ENCODE measurements at regions not wholly inside any gene's neighbourhood (a gene's known extent, or its start where the extent isn't known, plus 50 kb on each side); places are given as distances from the start of the nearest gene placed in this dataset.

DNA sequence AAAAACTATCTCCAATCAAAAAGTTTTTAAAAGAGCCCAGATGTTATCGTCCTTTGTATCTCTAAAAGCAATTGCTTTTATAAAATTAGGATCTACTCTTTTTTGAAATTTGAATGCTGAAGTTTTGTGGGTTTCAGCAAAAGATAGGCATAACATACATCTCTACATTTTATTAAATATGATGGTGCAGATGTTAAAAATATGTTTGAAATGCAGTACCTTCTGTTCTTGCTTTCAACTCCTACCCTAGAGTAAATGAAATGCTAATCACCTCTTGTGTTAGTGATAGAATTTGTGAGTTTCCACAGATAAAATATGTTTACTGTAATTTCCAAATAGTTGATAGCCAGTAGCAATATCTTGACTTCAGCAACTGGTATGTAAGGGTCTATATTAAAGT, 95.7 kb upstream of the VPREB1 start:
- intact Hi-C loops (cut with micrococcal nuclease), result no loop called here
- H2AFZ ChIP-seq (ENCODE audit: low read depth, low read length), result no peak overlapping the region
- H3K9ac ChIP-seq (replicated peaks; ENCODE audit: extremely low read depth, insufficient read depth, low read length), result no peak overlapping the region
- no peaks in the 10 kb centered on the region for H3K36me3 ChIP-seq (ENCODE audit: control insufficient read depth in 2 of 2, extremely low read depth in 1 of 2, insufficient read depth in 2 of 2, low read length in 2 of 2)
- FAIRE-seq, result no peak
- TF ChIP-seq JUN (IDR thresholded peaks at IDR 0.05; ENCODE audit: borderline replicate concordance, insufficient read depth, insufficient read length, low read depth), result no peak
- TF ChIP-seq FOS (IDR thresholded peaks at IDR 0.05; ENCODE audit: borderline replicate concordance, insufficient read depth, low read length), result no peak
- TF ChIP-seq GATA2 (IDR thresholded peaks at IDR 0.05; ENCODE audit: insufficient read depth, insufficient read length, low read depth, low read length), result no peak
- TF ChIP-seq EZH2 (IDR thresholded peaks at IDR 0.05; ENCODE audit: borderline replicate concordance, low read depth, low read length, severe bottlenecking), result no peak
- TF ChIP-seq, protein P1, sequence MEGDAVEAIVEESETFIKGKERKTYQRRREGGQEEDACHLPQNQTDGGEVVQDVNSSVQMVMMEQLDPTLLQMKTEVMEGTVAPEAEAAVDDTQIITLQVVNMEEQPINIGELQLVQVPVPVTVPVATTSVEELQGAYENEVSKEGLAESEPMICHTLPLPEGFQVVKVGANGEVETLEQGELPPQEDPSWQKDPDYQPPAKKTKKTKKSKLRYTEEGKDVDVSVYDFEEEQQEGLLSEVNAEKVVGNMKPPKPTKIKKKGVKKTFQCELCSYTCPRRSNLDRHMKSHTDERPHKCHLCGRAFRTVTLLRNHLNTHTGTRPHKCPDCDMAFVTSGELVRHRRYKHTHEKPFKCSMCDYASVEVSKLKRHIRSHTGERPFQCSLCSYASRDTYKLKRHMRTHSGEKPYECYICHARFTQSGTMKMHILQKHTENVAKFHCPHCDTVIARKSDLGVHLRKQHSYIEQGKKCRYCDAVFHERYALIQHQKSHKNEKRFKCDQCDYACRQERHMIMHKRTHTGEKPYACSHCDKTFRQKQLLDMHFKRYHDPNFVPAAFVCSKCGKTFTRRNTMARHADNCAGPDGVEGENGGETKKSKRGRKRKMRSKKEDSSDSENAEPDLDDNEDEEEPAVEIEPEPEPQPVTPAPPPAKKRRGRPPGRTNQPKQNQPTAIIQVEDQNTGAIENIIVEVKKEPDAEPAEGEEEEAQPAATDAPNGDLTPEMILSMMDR (IDR thresholded peaks at IDR 0.05; ENCODE audit: extremely low read depth in 1 of 2, insufficient read depth in 1 of 2, low read depth in 1 of 2, low read length in 2 of 2), result no peak
- no peak for TF ChIP-seq POLR2A (IDR thresholded peaks at IDR 0.05; ENCODE audit: low read depth, low read length)
- TF ChIP-seq POLR2AphosphoS5 (IDR thresholded peaks at IDR 0.05; ENCODE audit: insufficient read depth, low read depth, low read length), result no peak
- no peak for TF ChIP-seq MYC (IDR thresholded peaks at IDR 0.05; ENCODE audit: low read depth, low read length)
- TF ChIP-seq, protein P2, sequence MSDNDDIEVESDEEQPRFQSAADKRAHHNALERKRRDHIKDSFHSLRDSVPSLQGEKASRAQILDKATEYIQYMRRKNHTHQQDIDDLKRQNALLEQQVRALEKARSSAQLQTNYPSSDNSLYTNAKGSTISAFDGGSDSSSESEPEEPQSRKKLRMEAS (IDR thresholded peaks at IDR 0.05; ENCODE audit: insufficient read depth, insufficient read length), result no peak
- no peaks in the 10 kb centered on the region for H3K79me2 ChIP-seq (ENCODE audit: control insufficient read depth, insufficient read depth, low read length)
- ChIA-PET CTCF (interaction anchor here (1.0 to 1.1 kb wide), 2 partner anchors 8 to 47 kb away, joined by 3 to 4 read pairs; no protein-coding TSS in a partner anchor), POLR2A (no interaction called here)
- H3K4me1 ChIP-seq (ENCODE audit: control insufficient read depth, extremely low read depth, insufficient read depth, low read length), result no peaks in the 10 kb centered on the region
- no peaks in the 10 kb centered on the region for H3K9me1 ChIP-seq (replicated peaks; ENCODE audit: control insufficient read depth, extremely low read depth, insufficient read depth, low read length)
- H3K9me3 ChIP-seq (replicated peaks; ENCODE audit: control insufficient read depth, insufficient read depth, low read length), result no peaks in the 10 kb centered on the region
- H3K4me3 ChIP-seq (replicated peaks in 1 of 3; ENCODE audit: insufficient read depth in 1 of 3, low read depth in 1 of 3, low read length in 3 of 3), result no peak overlapping the region
- no peak for DNase-seq (ENCODE audit: low read depth, low spot score)
- H3K27ac ChIP-seq (ENCODE audit: insufficient read depth, low read depth, low read length), result no peak overlapping the region
- no TSS peak for BruUV-seq (replicated peaks)
- no peak overlapping the region for H3K4me2 ChIP-seq (ENCODE audit: insufficient read depth, low read length)
- dilution Hi-C loops (cut with MboI; ENCODE audit: extremely low pct_ligation_motif_present, low sequenced_read_pairs), result no loop called here
- H4K20me1 ChIP-seq (replicated peaks; ENCODE audit: control insufficient read depth, extremely low read depth, insufficient read depth, low read length), result no peaks in the 10 kb centered on the region
- peaks cover 21 to 60% of the 10 kb centered on the region in 2 experiments for H3K27me3 ChIP-seq (ENCODE audit: control insufficient read depth in 2 of 2, insufficient read depth in 2 of 2, low read length in 2 of 2)

Data from endothelial cell of umbilical vein (primary cell).